OCI-M2 (cell line): ENCODE measurements at regions not wholly inside any gene's neighbourhood (a gene's known extent, or its start where the extent isn't known, plus 50 kb on each side); places are given as distances from the start of the nearest gene placed in this dataset.
"Not testable (repeated sequence)": the region's sequence is repeated elsewhere in the genome, so short reads cannot be mapped to it uniquely, and the experiment has no call there.

Experiments used
- DNase-seq: peaks from one replicate; lab custom pipeline; 2025; ENCODE audit not compliant: unreplicated experiment; lab: John Stamatoyannopoulos, UW

DNA sequence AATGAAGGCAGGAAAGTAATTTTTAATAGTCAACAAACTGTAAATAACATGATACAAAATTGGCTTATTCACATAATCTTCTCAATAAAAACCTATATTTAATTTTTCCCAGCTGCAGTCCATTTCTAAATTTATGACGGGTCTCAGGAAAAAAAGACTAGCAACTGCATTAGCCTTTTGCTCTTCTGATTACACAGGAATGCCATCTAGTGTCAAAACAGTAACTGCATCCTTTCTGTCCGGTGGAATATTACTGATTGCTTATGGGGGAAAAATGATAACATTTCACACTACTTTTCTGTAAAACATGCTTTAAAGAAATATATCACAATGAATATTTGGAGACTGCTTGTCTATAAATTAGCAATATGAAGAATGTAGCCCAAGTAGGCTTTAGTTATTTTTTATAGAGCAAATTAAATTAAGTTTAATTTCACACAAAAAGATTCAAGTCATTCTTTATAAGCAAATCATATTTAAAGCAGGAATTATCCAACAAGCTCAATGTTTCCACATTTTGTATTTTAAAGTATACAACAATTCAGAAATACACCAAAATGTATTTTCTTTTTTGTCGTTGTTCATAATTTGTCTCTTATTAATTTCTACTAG lies 534.7 kb downstream of the CDH10 start:
- no peak for DNase-seq

DNA sequence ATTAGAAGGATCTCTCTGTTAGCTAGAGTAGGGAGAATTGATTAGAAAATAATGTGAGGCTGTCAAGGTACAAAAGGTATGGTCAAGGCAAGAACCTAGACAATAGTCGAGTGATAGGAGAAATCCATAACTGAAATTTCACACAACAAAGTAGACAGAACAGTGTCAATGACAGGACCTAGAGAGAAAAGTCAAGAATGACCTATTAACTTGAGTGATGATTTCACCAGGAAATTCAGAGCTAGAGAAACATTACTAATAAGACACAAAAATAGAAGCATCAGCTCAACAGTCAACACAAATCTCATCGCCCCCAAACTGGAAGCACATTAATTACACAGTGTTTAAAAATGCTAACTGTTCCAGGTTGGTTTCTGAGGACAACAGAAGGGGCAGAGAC lies 532.4 kb downstream of the CDH10 start:
- DNase-seq: no peak

DNA sequence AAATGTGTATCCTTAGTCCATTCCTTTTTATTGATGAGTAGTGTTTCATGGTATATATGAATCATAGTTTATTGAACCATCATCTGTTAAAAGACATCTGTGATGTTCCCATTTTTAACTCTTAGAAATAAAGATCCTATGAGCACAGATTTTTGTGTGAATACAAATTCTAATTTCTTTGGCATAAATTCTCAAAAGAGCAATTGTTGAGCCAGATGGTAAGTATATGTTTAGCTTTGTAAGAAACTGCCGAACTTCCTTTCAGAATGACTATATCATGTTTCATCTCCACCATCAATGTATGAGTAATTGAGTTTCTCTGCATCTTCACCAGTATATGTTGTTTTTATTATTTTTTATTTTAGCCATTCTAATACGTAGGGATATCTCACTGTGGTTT lies 526.4 kb downstream of the CDH10 start:
- no peak for DNase-seq

DNA sequence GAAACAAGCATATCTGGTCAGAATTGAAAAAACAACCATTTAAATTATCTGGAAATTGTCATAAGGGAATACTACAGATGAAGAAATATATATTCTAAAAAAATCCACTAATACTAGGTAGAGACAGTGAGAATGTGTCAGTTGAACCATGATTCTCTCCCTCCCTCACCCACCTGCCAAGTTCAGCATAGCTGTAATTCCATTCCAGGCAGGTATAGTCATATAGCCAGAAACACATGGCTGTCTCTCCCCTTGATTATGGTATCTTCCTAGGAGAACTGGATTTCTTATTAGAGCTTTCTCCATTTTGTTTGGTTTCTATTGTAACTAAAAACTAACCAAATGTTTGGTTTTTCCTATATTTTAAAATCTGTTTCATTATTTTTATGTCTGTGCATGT lies 509.2 kb downstream of the CDH10 start:
- no peak for DNase-seq

DNA sequence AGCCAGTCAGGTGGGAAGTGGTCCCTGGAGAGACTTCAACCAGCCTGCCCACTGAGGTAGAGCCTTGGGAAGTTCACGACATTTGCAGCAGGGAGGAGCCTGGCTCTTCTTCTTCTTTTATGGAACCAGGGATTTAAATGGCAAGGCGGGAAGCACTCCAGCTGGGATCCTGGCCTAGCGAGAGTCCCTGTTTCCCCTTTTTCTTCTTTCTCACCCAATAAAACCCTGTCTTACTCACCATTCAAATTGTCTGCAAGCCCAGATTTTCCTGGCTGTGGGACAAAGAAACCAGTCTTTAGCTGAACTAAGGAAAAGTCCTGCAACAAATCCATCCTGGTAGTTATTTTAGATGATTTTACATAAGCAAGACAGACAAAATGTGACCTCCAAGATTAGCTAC lies 503.7 kb downstream of the CDH10 start:
- DNase-seq: no peak

DNA sequence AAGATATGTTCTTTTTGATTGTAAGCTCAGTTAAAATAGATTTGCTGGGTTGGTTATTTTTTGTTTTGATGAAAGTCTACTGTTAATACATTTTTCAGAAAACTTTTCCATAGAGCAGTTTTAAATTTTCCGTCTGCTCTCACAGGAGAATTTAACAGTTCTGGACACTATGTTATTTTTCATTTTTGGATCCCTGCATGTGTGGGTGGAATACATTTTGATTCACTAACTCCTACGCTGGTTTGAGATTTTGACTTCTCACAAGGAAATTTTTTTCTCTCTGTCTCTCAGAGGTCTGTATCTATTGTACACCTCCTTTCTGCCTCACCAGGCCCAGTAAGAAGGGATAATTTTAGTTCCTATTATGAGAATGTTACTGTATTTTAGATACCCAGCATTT lies 502.4 kb downstream of the CDH10 start:
- no peak for DNase-seq

DNA sequence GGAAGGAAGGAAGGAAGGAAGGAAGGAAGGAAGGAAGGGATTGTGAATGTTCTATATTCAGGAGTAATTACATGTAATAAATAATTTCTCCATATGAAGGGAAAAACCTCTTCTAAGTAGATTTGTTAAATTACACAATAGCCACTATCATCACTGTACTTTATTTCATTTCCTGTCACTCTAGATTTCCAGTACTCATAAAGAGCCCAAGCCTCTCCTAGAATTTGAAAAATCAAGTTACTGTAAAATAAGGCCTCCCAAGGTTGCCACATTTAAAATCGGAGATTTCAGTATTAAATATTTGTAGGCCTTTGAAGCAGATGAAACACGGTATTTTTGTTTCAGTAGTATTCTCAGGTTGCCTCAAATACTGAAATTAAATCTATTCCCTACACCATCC lies 499.0 kb downstream of the CDH10 start:
- DNase-seq: no peak

DNA sequence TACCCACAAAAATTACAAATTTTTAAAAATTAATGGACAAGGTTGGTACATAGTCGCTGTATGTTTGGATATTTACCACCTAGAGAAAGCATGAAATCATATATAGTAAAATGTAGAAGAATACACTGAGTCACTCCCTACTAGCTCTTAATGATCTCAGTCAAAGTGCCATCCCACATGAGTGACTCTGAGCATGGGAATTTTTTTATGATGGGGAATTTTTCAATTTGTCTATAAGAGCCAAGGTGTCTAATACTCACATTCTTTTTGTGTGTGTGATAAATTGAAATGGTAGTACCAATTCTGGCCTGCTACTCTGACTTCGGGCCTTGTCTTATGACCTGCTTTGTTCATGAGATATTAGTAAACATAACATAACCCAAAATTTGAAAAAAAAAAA lies 483.2 kb downstream of the CDH10 start:
- DNase-seq: no peak

DNA sequence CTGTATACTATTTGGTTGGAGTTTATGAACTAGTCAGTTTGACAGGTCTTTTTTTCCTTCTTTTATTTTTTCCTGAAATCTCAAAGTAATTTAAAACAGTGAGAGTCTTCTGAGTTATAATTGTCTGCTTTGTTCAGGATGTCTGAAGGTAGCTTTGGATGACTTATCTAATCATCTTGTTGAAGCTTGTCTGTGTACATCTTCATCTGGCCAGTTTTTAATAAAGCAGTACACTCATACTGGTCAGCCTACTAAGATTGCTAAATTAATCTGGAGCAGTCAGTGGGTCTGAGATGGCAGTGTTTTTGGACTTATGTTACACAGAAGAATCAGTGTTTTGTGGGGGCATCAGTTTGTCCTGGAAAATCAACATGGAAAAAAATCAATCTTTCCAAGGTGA lies 482.4 kb downstream of the CDH10 start:
- no peak for DNase-seq

DNA sequence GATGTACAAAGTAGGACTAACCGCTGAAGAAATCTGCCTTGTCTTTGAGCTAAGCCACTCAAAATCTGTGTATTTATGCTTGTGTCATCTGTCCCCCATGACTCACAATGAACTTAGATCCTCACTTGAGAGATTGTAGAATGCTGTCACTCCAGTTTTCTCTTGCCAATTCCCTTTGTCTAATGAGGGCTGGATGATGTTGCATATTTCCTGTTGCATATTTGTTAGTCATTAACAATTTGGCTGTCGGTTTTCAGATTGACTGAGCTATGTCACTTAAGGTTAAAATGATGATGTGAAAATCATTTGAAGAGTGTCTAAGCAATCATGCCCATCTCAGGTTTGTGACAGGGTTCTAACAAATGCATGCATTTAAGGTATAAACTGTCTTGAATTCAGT lies 481.7 kb downstream of the CDH10 start:
- no peak for DNase-seq

DNA sequence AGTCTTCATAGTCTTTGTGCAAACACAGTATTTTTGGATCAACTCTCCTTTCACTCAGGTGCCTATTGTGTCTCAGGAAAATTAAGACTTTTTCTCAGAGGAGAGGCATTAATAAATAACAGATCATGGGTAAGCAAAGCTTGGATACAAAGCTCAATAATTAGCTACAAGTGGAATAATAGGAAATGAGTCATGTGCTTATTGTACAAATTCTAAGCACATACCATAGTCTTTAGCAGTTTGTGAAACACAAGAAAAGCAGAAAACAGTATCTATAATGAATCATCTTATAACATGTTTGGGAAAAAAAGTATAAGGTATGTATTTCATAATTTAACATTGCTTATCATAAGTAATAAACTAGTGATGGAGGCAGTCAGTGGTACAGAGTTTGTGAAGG lies 477.0 kb downstream of the CDH10 start:
- DNase-seq: no peak

DNA sequence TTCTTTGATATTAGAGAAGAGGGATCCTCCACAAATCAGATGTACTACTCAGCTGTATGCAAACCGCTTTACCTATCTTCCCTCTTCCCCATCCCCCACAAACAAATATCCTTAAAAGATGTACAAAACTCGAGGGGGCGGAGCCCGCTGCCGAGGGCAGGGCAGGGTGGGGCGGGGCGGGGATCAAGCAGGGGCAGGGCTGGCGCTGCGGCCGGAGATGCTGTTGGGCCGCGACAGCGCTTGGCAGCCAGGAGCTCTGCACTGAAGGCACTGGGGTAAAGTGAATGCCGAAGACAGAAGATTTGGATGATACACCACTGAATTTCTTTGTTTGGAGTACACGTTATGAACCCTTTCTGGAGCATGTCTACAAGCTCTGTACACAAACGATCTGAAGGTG lies 474.8 kb downstream of the CDH10 start:
- DNase-seq: no peak

DNA sequence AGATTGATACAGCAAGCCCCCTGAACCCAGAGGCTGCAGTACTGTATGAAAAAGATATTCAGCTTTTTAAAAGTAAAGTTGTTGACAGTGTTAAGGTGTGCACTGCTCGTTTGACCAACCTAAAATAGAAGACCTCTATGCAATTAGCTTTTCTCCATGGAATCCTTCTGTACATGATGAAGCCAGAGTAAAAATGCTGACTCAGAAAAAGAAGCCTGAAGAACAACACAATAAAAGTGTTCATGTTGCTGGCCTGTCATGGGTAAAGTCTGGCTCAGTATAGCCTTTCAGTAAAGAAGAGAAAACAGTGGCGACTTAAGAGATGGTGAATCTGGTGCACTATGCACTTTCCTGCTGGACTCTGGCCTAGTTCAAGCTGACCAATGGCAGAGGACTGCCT lies 473.8 kb downstream of the CDH10 start:
- not testable (repeated sequence) for DNase-seq

DNA sequence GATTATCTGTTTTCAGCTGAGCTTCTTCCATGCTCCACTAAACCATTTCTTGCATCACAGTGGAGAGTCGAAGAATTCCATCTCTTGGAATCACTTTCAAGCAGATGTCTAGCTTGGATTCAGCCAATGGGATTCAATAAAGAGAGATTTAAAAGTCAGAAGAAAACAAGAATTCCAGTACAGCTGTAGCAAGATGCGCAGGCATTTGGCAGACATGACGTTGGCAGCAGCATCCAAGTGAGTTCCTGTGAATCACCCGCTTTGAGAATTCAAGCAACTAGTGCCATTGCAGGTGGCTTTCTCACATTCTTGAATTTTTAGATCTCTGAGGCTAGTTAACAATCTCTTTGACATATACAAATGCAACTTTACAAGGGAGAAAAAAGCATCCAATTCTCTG lies 467.0 kb downstream of the CDH10 start:
- DNase-seq: no peak

DNA sequence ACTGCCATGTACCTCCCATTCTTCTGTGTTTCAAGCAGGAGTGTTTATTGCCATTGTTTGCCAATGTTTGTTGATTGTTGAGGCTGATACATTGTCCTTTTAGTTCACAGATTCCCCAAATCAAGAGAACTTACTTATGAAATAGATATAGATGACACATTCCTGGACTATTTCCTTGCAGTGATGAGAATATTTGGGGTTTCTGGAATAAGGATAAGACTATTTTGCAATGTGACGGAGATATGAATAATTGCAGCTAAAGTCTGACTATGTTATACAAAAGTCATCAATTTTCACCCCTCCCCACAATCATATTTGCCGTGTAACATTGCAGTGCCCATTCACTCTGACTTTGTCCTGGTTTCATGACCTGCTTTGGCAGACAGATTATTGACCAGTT lies 460.8 kb downstream of the CDH10 start:
- no peak for DNase-seq

DNA sequence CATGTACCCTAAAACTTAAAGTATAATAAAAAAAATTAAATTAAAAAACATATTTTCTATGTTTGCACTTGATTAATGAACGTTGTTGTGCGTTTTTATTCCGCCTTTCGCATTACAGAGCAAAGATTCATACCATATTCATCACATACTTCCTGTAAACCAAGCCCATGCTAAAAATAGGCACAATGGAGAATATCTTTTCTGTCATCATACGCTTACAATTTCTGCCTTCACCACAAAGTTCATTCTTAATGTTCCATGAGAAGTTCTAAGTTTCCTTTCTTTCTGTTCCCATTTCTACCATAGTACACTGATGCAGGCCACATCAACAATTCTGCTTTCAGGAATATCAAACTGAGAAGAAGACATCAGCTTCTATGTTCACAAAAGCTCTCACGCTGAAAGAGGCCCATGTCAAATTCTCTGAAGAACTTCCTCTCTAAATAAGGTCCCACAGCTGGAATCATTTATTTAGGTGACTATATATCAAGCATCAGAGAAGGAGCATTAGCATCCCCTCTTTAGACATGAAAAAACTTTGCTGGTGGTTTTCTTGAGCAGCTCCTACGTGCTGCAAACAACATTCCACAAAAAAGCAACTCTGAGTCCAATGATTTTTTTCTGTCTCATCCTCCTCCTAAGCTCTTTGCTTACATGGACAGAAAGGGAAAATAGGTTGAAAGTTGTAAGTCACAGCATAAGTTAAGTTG lies 456.4 kb downstream of the CDH10 start:
- DNase-seq: no peak

DNA sequence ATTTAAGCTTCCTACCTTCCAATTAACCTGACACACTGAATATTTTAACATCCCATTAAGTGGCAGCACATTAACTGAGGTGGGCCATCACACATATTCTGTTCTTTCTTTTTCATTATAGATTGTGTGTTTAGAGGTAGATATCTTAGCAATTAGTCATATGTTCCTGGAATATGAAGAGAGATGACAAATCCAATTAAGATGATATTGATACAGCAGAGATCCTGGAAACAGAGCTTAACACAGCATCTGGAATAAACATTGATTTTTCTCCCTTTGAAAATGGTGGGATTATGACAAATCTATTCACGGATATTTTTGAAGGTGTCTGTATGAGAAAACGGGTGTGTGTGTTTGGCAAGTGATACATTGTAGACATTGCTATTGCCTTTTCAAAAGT lies 448.0 kb downstream of the CDH10 start:
- DNase-seq: no peak

DNA sequence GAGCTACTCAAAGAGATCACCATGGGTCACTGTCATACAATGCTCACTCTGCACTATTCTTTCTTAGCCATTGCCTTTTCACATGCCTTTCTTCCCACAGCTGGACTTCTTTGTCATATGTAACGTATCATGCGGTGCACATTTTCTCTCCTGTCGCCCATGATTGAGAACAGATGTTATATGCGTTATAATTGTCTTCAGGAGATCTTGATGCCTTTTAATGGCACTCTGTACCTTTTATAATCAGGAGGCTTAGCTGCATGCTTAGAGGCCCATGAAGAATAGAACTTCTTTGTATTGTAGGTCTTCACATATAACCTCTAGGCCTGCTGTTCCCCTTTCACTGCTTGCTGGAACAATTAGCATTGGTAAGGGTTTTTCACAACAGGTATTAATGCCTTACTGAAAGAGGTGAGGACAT lies 436.1 kb downstream of the CDH10 start:
- no peak for DNase-seq

DNA sequence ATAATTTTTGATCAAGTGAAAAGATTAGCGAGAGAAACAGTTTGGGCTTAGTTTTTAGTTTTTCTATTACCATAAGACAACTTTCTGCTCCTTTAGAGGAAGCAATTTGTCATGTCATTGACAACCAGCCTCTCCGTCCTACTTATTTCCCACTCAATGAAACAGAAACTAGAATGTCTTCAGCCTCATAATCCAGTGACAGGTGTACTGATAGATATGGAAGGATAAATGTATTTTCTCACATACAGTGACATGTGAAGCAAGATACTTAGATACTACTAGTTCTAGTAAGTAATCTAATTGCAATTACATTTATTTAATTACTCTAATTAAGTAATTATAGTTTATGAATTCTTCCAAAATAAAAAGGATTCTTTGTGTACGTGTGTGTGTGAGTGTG lies 429.7 kb downstream of the CDH10 start:
- no peak for DNase-seq

DNA sequence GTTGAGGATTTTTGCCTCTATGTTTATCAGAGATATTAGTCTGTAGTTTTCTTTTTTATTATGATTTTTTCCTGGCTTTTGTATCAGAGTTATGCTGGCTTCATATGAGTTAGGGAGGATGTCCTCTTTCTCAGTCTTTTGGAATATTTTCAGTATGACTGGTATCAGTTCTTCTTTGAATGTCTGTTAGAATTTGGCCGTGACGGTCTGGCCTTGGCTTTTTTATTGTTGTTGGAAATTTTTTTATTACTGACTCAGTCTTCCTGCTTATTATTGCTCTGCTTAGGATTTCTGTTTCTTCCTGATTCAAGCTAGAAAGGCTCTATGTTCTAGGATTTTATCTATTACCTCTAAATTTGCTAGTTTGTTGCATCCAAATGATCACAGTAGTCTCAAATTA lies 421.9 kb downstream of the CDH10 start:
- DNase-seq: no peak

DNA sequence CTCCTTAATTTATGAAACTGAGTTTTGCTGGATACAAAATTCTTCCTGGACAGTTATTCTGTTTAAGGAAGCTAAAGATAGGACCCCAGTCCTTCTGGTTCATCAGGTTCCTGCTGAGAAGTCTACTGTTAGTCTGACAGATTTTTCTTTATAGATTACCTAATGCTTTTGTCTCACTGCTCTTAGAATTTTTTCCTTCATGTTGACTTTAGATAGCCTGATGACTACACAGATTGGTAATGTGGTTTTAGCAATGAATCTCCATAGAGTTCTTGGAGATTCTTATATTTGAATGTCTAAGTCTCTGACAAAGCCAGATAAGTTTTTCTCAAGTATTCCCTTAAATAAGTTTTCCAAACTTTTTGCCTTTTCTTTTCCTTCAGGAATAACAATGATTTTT lies 419.7 kb downstream of the CDH10 start:
- no peak for DNase-seq

DNA sequence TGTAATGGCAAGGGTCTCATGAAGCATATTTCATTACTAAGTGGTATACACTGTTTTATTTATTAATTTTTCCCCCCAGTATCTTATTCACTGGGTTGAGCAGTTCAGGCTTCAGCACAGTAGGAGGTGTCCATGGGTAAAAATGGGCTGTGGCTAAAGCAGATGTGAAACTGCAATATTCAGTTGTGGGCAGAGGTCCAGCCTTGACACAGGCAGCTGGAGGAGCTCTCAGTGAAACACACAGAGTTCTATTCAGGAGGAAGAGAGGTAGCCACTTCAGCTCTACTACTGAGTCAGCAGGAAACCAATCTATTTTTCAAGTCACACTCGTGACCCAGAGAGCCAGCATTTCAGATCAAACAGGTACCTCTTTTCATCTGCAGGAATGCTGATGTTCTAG lies 418.3 kb downstream of the CDH10 start:
- no peak for DNase-seq

DNA sequence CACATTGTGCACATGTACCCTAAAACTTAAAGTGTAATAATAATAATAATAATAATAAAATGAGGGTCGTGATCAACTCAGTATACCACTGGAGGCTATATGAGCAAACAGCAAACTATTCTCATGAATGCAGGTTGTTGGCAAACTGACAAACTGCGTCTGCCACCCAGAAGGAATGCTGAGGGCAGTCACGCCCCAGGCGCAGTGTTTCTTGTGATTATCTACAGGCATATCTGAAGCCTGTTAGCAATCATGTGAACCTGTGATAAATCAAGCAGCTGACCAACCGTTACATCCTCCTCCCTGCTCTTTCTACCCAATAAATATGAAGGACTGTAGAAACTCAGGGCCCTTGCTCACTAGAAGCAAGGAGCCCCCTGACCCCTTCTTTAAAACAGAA lies 416.9 kb downstream of the CDH10 start:
- DNase-seq: not testable (repeated sequence)
